ENCODE measurements at regions not wholly inside any gene's neighbourhood (a gene's known extent, or its start where the extent isn't known, plus 50 kb on each side); places are given as distances from the start of the nearest gene placed in this dataset.

DNA sequence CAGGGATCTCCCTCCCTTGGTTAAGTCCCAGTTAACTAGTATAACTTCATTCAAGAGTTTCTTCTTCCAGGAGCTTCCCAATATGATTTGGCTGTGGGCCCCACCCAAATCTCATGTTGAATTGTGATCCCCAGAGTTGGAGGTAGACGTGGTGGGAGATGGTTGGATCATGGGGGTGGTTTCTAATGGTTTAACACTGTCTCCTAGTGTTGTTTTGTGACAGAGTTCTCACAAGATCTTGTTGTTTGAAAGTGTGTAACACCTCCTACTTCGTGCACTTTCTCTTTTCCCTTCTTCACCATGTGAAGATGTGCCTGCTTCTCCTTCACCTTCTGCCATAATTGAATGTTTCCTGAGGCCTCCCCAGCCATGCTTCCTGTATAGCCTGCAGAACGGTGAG is 251.8 kb upstream of the FGGY start:
- TF ChIP-seq, protein P1, sequence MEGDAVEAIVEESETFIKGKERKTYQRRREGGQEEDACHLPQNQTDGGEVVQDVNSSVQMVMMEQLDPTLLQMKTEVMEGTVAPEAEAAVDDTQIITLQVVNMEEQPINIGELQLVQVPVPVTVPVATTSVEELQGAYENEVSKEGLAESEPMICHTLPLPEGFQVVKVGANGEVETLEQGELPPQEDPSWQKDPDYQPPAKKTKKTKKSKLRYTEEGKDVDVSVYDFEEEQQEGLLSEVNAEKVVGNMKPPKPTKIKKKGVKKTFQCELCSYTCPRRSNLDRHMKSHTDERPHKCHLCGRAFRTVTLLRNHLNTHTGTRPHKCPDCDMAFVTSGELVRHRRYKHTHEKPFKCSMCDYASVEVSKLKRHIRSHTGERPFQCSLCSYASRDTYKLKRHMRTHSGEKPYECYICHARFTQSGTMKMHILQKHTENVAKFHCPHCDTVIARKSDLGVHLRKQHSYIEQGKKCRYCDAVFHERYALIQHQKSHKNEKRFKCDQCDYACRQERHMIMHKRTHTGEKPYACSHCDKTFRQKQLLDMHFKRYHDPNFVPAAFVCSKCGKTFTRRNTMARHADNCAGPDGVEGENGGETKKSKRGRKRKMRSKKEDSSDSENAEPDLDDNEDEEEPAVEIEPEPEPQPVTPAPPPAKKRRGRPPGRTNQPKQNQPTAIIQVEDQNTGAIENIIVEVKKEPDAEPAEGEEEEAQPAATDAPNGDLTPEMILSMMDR (IDR thresholded peaks at IDR 0.05), result no peak
- TF ChIP-seq POLR2A (IDR thresholded peaks at IDR 0.05), result no peak
